ENCODE measurements at regions not wholly inside any gene's neighbourhood (a gene's known extent, or its start where the extent isn't known, plus 50 kb on each side); places are given as distances from the start of the nearest gene placed in this dataset.

GRCh38 chr4:174053895-174054294 is 229.6 kb downstream of the FBXO8 start (continued):
- TF ChIP-seq EGR1 (IDR thresholded peaks at IDR 0.05; ENCODE audit: borderline replicate concordance, low read depth, low read length), result no peak
- TF ChIP-seq SRF (IDR thresholded peaks at IDR 0.05; ENCODE audit: low read depth, low read length), result no peak
- no peak for TF ChIP-seq GTF2F1 (IDR thresholded peaks at IDR 0.05; ENCODE audit: borderline replicate concordance, low read depth, low read length)
- no peak for TF ChIP-seq TEAD4 (IDR thresholded peaks at IDR 0.05; ENCODE audit: low read depth, low read length)
- TF ChIP-seq BRCA1 (IDR thresholded peaks at IDR 0.05; ENCODE audit: low read depth, low read length), result no peak
- TF ChIP-seq, protein P1, sequence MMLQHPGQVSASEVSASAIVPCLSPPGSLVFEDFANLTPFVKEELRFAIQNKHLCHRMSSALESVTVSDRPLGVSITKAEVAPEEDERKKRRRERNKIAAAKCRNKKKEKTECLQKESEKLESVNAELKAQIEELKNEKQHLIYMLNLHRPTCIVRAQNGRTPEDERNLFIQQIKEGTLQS (IDR thresholded peaks at IDR 0.05; ENCODE audit: insufficient read depth, low read depth, low read length), result no peak
- no peak for TF ChIP-seq PHF8 (conservative IDR thresholded peaks at IDR 0.05; ENCODE audit: low read depth, low read length)
- TF ChIP-seq EP300 (IDR thresholded peaks at IDR 0.05; ENCODE audit: borderline replicate concordance in 1 of 2, low read depth in 2 of 2, low read length in 2 of 2), result no peak
- no peak for TF ChIP-seq CREB1 (IDR thresholded peaks at IDR 0.05)
